Stimulated activated CD8-positive, alpha-beta memory T cell treated with anti-CD3 and anti-CD28 coated beads, Interleukin-4, amount 100 ng/mL, for 4 hours (primary cell): ENCODE measurements at regions not wholly inside any gene's neighbourhood (a gene's known extent, or its start where the extent isn't known, plus 50 kb on each side); places are given as distances from the start of the nearest gene placed in this dataset.
"Not testable (repeated sequence)": the region's sequence is repeated elsewhere in the genome, so short reads cannot be mapped to it uniquely, and the experiment has no call there.

Source experiments
- DNase-seq, 2 donors: peaks; one replicate each; pipeline ENCODE4 v3.0.0-alpha.2; 2020; ENCODE audit warnings: low read depth in 2 of 2, low spot score in 1 of 2

DNA sequence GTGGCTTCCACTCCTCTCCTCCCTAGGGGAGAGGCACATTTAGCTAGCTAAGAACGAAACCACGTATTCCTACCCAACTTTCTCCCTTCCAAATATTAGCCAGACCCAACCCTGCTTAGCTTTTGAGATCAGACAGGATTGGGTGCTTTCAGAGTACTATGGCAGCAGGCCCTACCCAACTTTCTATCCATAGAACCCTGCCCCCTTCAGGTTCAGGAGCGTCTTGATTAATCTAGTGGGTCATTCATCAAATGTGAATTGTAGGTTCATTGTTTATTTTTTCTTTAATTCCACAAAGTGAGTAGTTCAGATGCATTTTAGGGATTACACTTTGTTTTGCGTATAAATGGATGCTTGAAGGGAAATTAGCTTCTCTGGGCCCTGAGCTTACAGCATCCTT, 188.3 kb downstream of the MIB1 start:
- DNase-seq, result no peak

DNA sequence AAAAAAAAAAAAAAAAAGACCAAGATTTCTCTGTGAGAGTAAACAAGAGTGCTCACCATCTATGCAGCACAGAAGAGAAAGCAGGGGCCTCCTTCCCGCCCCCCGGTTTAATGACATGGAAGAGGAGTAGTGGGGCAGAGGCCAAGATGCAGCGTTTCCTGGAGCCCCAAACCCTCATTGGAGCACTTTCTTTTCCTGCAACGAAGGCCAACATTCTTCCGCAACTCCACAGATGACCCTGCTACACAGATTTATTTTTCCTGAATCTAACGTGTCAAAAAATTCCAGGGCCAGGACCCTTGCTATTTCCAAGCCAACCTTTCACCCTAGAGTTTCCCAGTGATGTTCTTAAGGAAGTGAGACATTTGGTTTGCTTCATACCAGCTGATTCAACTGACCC, 189.6 kb downstream of the MIB1 start:
- DNase-seq, result no peak

DNA sequence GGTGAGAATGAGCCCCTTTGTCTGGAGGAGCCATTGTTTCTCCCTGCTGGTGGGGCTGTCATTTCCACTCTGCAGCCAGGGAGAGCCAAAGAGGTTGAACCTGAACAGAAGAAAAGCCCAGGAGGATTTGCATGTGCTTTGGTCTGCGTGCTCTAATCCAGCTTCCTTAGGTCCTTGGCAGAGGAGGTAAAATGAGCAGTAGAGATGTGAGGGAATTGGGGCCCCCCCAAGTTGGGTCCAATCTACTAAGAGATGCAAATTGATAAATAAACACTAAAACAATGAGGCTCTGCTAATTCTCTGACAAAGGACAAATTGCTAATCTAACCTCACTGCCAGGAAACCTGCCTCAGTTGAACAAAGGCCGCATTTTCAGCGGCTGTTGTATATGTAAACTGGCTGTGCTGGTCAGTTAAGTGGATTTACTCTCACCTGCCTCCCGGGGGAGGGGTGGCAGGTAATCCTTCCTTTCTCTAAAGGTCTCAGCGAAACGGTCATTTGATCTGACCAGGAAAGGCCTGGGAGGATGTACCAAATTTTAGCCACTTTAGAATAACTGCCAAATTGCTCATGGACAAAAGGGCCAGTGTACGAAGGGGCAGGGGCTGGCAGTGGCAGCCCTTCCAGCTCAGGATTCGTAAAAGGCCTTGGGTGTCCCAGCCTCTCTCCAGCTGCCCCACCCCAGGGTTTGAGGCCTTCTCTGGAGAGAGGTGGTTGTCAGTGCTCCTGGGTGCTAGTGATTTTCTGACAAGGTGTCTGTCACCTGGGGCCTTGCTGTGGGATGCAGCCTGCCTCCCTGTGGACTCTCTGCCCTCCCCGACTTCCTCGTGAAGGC, 193.6 kb downstream of the MIB1 start:
- DNase-seq, result no peak

DNA sequence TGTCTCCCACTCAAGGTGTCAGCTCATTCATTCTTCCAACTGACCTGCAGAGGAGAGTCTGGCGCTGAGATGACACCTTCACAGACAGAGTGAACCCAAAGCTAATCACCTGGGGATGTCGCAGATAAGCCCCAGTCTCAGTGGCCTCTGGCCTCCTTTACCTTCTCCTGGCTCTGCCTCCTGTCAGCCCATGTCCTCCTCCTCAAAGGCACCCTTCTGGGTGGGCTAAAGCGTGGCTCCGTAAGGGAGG, 194.1 kb downstream of the MIB1 start:
- no peak for DNase-seq

DNA sequence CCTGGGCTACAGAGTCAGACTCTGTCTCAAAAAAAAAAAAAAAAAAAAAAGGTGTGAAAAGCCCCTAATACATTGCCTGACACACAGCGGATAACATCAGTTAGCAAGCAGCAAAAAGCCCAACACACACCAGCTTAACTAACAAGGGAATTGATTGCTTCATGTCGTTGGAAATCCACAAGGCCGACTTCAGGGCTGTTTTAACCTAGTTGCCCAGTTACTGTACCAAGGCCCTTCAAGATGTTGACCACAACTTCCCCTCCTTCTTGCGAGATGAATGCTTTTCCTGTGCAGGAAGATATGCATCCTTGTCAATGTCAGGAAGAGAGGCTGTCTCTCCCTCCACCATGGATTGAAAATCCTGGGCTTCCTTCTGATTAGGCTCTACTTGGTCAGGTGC, 202.9 kb downstream of the MIB1 start:
- no peak for DNase-seq

DNA sequence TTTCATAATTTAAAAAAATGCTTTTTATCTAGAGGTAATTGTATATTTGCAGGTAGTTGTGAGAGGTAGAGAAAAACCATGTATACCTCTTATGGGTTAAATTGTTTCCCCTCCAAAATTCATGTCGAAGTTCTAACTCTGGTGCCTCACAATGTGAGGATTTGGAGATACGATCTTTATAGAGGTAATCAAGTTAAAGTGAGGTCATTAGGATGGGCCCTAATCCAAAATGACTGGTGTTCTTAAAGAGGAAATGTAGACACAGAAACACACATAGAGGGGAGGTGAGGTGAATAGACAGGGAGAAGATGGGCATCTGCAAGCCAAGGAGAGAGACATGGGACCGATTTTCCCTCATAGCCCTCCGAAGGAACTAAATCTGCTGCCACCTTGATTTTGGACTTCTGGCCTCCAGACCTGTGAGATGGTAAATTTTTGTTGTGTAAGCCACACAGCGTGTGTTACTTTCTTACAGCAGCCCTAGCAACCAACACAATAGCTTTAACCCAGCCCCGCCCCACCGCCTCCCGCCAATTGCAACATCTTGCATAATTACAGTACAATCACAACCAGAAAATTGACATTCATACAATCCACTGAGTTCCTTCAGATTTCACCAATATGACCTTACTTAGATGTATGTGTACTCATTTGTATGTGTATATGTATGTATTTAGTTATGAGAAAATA, 208.9 kb downstream of the MIB1 start:
- no peak for DNase-seq

DNA sequence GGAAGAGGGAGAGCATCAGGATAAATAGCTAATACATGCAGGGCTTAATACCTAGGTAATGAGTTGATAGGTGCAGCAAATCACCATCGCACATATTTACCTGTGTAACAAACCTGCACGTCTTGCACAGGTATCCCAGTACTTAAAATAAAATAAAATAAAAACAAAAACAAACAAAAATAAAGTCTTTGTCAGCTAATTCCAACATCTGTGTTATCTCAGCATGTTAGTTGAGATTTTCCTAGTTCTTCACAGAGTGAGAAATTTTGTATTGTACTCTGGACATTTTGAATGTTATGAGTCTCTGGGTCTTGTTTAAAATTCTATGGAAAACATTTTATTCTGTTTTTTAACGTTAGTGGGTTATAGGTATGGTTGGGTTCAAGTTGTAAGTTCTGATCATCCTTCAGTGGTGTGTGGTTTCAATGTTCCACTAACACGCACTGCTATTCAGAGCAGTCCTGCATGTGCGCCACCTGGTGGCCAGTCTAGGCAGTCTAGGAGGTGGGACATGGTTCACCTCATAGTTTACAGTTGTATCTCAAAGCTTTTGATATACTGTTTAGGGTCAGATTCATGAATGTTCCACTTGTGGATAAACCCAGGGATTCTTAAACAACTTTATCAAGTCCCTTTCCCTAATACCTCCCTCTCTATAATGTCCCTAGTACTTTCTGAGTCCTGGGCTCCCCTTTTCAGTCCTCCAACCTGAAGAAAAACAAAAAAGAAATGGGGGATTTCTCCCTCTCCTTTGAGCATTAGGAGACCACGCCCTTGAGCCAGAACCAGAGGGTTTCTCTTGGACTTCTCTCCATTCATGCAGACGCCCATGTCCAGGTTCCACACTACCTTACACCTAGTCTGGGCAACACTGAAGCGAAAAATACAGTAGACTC, 213.4 kb upstream of the GATA6 start:
- peak; percentile 36 to 72 for DNase-seq

DNA sequence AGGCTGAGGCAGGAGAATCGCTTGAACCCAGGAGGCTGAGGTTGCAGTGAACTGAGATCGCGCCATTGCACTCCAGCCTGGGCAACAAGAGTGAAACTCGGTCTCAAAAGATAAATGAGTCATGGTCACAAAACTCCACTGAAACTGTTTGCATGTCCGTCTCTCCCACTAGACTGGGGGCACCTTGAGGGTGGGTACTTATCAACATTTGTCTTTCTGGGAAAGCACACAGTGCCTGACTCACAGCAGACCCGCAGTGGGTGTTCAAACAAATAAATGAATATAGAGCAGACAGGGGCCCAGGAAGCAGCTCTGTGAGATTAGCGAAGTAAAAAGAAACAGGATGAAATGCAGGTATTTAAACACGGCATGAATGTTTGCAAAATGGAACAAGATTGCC, 211.1 kb upstream of the GATA6 start:
- no peak for DNase-seq

DNA sequence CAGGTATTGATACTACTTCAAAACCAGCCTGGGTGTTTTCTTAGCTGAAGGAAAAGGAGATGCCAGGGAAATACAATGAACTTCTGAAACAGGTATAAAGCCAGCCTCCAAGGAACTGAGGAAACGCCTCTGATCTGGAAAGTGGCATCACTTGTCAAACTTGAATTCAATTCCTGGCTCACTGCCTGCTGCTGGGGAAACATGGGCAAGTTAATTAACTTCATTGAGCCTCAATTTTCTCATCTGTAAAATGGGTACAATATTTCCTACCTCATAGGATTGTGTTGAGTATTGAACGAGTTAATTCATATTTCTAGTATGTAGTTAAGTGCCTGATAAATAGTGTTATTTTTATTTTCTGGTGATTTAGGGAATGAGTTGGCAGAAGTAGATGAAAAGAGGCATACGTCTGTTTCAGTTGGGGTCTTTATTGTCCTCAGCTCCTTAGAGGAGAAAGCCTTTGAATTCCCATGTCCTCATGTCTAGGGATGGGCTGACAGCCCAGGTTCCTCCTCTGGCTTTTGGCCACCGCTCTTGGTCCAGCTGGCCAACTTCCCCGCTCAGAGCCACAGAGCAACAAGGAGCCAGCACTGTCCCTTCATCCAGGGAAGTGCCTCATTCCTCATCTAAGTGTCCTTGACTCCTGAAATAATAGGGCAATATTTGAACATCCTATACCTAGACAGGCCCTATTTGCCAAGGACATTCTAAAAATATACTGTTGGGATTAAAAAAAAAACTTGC, 210.5 kb upstream of the GATA6 start:
- no peak for DNase-seq

DNA sequence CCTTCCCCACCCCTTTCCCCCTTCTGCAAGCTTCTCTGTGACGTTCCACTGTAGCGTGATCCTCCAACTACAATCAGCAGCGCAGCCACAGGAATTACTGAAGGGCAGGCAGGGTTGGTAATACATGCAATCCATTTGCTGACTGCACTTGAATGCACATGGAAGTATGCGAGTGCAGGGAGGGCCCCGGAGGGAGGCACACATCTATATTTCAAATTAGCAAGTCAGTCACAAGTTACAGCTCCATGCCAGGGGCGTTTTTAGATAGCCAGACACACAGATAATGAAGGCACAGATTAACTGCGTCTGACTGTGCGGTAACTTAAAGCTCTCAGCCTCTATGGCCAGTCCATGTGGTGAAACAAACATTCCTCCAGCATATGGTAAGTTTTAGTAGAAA, 209.2 kb upstream of the GATA6 start:
- DNase-seq, result no peak

DNA sequence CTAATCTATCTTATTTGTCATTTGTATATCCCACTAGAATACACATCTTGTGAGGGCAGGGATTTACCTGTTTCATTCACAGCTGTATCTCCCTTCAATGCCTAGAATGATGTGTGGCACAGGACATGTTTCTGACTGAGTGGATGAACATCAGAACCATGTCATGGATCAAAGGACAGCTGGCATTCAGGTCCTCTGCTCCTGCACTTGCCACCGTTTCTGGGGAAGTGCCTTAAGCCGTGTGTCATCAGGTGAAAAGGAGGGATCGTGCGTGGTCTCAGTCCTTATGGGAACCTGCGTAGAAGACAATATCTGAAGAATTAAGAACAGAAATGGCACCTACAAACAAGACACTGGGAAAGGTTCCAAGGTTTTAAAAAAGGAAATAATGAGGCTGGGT, 206.1 kb upstream of the GATA6 start:
- no peak for DNase-seq

DNA sequence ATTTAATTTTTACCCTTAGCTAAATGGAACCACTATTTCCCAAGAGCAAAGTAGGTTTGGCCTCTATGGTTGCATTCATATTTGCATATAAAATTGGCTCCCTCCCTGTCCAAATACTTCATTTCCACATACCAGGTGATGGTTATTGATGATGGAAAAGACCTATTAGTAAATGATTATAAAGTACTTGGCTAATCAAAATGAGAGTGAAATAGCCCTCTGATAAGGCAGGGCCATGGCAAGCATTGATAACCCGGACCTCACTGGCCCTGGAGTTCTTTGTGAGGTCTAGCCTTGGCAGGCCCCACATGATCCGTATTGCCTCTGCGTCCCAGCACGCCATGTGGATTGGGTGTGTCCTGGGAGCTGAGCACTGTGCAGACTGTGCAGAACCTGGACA, 201.1 kb upstream of the GATA6 start:
- DNase-seq, result no peak

DNA sequence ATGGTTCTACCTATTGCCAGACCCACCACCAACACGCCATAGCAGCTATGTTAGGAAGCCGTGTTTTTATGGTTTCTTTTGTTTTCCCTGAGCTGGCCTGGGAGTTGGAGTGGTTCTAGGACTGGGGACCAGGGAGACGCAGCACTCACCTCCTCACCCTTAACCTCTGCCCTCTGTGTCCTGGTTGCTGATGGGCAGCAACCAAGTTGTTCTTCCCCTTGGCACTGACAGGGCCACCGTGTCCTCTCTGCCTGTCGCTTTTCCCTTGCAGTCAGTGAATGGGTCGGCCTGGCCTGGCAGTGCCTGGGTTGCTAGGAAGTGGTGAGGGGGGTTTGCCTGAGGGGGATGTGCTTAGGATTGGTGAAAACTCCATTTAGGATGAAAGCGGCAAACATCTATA, 197.1 kb upstream of the GATA6 start:
- no peak for DNase-seq

DNA sequence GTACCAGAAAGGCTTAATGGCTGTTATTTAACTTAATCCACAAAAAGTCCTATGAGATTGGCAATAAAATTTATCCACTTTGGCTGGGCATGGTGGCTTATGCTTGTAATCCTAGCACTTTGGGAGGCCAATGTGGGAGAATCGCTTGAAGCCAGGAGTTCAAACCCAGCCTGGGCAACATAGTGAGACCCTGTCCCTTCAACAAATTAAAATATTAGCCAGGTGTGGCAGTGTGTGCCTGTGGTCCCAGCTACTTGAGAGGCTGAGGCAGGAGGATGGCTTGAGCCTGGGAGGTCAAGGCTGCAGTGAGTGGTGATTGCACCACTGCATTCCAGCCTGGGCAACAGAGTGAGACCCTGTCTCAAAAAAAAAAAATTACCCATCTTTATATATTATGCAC, 193.4 kb upstream of the GATA6 start:
- not testable (repeated sequence) for DNase-seq

DNA sequence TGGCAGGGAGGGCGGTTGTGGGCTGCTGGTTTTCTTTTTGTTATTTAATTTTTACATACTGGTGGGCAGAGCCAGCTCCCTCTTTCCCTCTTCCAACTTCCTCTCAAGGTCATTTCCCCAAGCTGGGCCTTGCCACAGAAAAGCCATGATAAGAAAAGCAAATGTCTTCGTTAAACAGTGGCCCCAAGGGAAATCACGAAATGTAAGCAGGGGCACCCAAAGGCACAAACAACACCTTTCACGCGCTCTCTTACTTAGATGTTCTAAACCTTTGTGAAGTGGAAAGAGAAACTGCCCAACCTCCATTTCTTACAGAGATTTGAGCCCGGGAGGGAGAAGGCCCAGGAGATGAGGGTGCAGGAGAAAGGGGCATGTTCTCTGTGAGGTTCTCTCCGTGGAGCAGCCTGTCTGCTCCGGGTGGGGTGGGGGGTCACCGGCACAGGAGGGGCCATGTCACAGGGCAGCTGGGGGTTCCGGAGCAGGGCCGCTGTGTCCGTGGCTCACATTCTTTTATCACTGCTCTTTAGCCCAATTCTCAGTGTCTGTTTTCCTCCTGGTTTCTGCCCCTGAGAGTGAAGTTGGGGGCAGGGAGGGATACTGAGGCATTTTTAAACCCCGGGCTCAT, 190.7 kb upstream of the GATA6 start:
- DNase-seq, result no peak

DNA sequence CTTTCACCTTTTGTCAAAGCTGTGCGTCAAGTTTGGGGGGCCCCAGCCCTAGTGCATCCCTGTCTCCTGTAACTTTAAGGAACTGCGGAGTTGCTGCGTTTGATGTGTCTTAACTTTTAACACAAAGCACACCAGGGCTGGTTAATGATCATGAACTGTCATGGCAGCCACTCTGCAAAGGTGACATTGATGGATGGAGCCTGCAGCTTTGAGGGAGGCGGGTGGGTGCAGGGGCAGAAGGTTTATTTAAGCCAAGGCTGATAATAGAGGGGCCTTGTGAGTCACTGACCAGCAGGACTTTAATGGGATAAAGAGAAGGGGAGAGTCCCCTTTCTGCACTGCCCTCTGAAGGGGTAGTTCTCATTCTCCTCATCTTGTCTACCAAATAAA, 190.2 kb upstream of the GATA6 start:
- DNase-seq, result no peak

DNA sequence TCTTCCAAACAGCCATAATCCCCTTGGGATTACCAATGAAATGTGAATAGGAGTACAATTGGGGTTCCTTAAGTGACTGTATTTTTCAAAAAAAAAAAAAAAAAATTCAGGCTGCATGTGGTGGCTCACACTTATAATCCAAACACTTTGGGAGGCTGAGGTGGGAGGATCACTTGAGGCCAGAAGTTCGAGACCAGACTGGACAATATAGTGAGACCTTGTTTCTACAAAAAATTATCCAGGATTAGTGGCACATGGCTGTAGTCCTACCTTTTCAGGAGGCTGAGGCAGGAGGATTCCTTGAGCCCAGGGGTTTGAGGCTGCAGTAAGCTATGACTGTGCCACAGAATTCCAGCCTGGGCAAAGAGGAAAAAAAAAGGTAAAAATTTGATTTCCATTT, 189.6 kb upstream of the GATA6 start:
- no peak for DNase-seq

DNA sequence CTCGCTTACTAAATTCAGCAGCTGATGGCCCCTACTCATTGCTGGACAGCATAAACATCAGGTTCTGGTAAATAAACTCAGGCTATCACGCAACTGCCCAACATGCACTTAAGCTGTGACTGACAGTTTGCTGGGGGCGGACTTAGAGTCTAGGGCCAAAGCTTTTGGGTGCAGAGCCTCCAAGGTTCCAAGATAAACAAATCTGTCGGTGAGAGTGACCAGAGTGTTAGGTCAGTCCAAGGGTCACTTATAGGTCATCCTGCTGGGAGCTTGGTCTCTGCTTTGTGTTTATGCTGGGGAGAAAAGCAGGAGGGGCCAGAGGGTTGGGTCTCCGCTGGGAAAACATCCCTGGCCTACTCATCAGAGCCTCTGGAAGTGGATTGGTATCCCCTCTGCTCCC, 188.6 kb upstream of the GATA6 start:
- no peak for DNase-seq

DNA sequence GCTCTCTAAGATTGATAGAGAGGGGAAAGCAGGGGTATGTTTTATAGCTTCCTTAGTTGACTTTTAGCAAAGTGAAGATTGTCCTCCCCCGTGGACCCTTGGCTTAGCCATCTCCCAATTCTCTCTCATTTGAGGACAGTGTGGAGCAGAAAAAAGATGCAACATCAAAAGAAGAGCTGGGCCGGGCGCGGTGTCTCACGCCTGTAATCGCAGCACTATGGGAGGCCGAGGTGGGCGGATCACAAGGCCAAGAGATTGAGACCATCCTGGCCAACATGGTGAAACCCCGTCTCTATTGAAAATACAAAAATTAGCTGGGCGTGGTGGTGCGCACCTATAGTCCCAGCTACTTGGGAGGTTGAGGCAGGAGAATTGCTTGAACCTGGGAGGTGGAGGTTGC, 187.9 kb upstream of the GATA6 start:
- DNase-seq, result not testable (repeated sequence)

DNA sequence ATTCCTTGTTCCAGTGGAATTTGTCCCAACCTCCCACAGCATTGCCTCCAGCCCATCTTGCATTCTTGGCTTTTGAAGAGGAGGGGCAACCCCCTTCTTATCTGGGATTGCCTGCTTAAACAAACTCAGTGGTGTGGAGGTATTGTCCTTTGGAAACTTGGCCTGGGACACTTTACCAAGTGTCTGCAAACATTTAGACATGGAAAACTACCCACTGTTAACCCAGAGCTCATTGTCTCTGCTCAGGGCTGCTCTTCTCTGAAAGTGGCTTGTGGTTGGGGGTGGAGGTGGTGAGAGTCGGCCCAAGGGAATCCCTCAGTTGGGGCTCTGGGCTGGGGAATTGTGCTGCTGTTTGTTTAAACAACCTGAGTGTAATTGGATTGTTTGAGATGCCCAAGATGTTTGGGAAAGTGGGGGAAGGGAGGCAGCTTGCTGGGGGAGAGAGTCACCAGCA, 178.3 kb upstream of the GATA6 start:
- DNase-seq, result no peak

DNA sequence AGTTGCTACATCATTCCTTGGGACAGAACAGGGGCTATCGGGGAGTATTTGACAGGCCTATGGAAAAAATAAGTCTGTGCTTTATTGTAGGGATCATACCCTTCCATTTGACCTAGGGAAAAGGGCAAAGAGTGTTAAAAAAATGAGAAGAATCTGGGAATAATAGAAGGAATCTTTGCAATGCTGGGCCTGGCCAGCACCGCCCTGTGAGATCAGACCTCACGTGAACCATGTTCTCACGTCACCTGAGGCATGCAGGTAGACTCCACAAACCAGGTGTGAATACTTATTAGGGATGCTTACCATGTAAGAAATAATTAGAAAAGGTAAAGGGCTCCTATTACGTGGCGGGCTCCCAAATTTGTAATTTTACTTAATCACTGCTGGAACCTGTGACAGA, 177.5 kb upstream of the GATA6 start:
- DNase-seq, result no peak
